H9 (cell line): ENCODE measurements at regions not wholly inside any gene's neighbourhood (a gene's known extent, or its start where the extent isn't known, plus 50 kb on each side); places are given as distances from the start of the nearest gene placed in this dataset.

Source experiments
- DNase-seq: peaks from one replicate; pipeline ENCODE4 v3.0.0-alpha.2; 2017
- H2AFZ ChIP-seq: one replicate; pipeline ENCODE4 v1.6.1; 2013; ENCODE audit warnings: mild to moderate bottlenecking, low read length, control low read depth, moderate library complexity
- H2AK5ac ChIP-seq: 2 replicates; pipeline ENCODE4 v1.6.1; 2013; ENCODE audit warnings: low read length, control low read depth, mixed read lengths; ENCODE audit not compliant: insufficient read length
- H2BK120ac ChIP-seq: one replicate; pipeline ENCODE4 v1.6.1; 2013; ENCODE audit warnings: low read depth, mild to moderate bottlenecking, low read length, control low read depth, inconsistent platforms; ENCODE audit not compliant: poor library complexity, severe bottlenecking
- H2BK12ac ChIP-seq: 2 replicates; pipeline ENCODE4 v1.6.1; 2013; ENCODE audit warnings: low read length, control low read depth, mixed read lengths, low read depth; ENCODE audit not compliant: insufficient read length
- H2BK15ac ChIP-seq: 2 replicates; pipeline ENCODE4 v1.6.1; 2013; ENCODE audit warnings: low read depth, low read length, control low read depth
- H2BK20ac ChIP-seq: one replicate; pipeline ENCODE4 v1.6.1; 2013; ENCODE audit warnings: low read depth, mild to moderate bottlenecking, low read length, control low read depth, inconsistent platforms; ENCODE audit not compliant: poor library complexity, severe bottlenecking
- H2BK5ac ChIP-seq: 2 replicates; pipeline ENCODE4 v1.6.1; 2013; ENCODE audit warnings: low read length, control low read depth, mixed read lengths; ENCODE audit not compliant: insufficient read length
- H3K14ac ChIP-seq: 2 replicates; pipeline ENCODE4 v1.6.1; 2013; ENCODE audit warnings: low read length, control low read depth; ENCODE audit not compliant: insufficient read depth
- H3K18ac ChIP-seq: 2 replicates; pipeline ENCODE4 v1.6.1; 2013; ENCODE audit warnings: low read depth, mild to moderate bottlenecking, mixed read lengths, low read length, control low read depth; ENCODE audit not compliant: insufficient read length
- H3K23ac ChIP-seq: 2 replicates; pipeline ENCODE4 v1.6.1; 2013; ENCODE audit warnings: low read length, control low read depth, mixed read lengths, low read depth; ENCODE audit not compliant: insufficient read length
- H3K23me2 ChIP-seq: 2 replicates; pipeline ENCODE4 v1.6.1; 2013; ENCODE audit warnings: low read depth, mild to moderate bottlenecking, mixed read lengths, low read length, control low read depth; ENCODE audit not compliant: insufficient read length, poor library complexity, severe bottlenecking
- H3K27ac ChIP-seq: 2 replicates; pipeline ENCODE4 v1.5.1; 2013; ENCODE audit warnings: low read length, control low read depth, mixed read lengths, low read depth; ENCODE audit not compliant: insufficient read length
- H3K27me3 ChIP-seq: 2 replicates; pipeline ENCODE4 v1.6.1; 2013; ENCODE audit warnings: low read length, control low read depth, inconsistent platforms; ENCODE audit not compliant: insufficient read depth
- H3K4ac ChIP-seq: 2 replicates; pipeline ENCODE4 v1.6.1; 2013; ENCODE audit warnings: low read depth, mild to moderate bottlenecking, control low read depth, inconsistent platforms, low read length, moderate library complexity
- H3K4me1 ChIP-seq: 2 replicates; pipeline ENCODE4 v1.6.1; 2013; ENCODE audit warnings: low read length, control low read depth, inconsistent platforms; ENCODE audit not compliant: insufficient read depth
- H3K4me2 ChIP-seq: 2 replicates; pipeline ENCODE4 v1.6.1; 2013; ENCODE audit warnings: low read length, control low read depth, mixed read lengths; ENCODE audit not compliant: insufficient read length, insufficient read depth
- H3K56ac ChIP-seq: 2 replicates; pipeline ENCODE4 v1.6.1; 2013; ENCODE audit warnings: low read depth, mild to moderate bottlenecking, mixed read lengths, low read length, control low read depth; ENCODE audit not compliant: insufficient read length
- H3K79me1 ChIP-seq: 2 replicates; pipeline ENCODE4 v1.6.1; 2013; ENCODE audit warnings: low read depth, mild to moderate bottlenecking, moderate library complexity, low read length, control low read depth, inconsistent platforms; ENCODE audit not compliant: insufficient read depth, poor library complexity, severe bottlenecking
- H3K79me2 ChIP-seq: 2 replicates; pipeline ENCODE4 v1.6.1; 2013; ENCODE audit warnings: low read length, control low read depth, inconsistent platforms; ENCODE audit not compliant: insufficient read depth
- H3K9ac ChIP-seq: 2 replicates; pipeline ENCODE4 v1.6.1; 2013; ENCODE audit warnings: low read length, control low read depth, mixed read lengths; ENCODE audit not compliant: insufficient read length; ENCODE audit errors: extremely low read depth
- H3K9me3 ChIP-seq: one replicate; pipeline ENCODE4 v1.6.1; 2013; ENCODE audit warnings: low read depth, low read length, inconsistent platforms; ENCODE audit not compliant: control insufficient read depth
- H3T11ph ChIP-seq: one replicate; pipeline ENCODE4 v1.6.1; 2013; ENCODE audit warnings: mild to moderate bottlenecking, low read length, control low read depth, inconsistent platforms
- H4K20me1 ChIP-seq: one replicate; pipeline ENCODE4 v1.6.1; 2013; ENCODE audit not compliant: control insufficient read depth, insufficient read length, insufficient read depth
- H4K5ac ChIP-seq: 2 replicates; pipeline ENCODE4 v1.6.1; 2013; ENCODE audit warnings: low read depth, mild to moderate bottlenecking, mixed read lengths, low read length, control low read depth; ENCODE audit not compliant: insufficient read length
- H4K8ac ChIP-seq: replicated peaks from 2 replicates; pipeline ENCODE4 v1.6.1; 2013; ENCODE audit warnings: low read length, control low read depth, mixed read lengths, low read depth; ENCODE audit not compliant: insufficient read length
- H4K91ac ChIP-seq: 2 replicates; pipeline ENCODE4 v1.6.1; 2013; ENCODE audit warnings: low read depth, mild to moderate bottlenecking, moderate library complexity, mixed read lengths, low read length, control low read depth; ENCODE audit not compliant: insufficient read length
- H3K27ac Mint-ChIP-seq, 3 experiments: 2 replicates in 2 of 3; 3 replicates in 1 of 3; pipeline ENCODE4 v1.8.0; 2020 to 2021; ENCODE audit warnings: mixed read lengths in 3 of 3, mild to moderate bottlenecking in 1 of 3, moderate library complexity in 1 of 3
- H3K27me3 Mint-ChIP-seq: 2 replicates; pipeline ENCODE4 v1.8.0; 2021; ENCODE audit warnings: low read depth, mild to moderate bottlenecking, moderate library complexity, mixed read lengths
- H3K36me3 Mint-ChIP-seq, 3 experiments: 2 replicates in 2 of 3; 3 replicates in 1 of 3; pipeline ENCODE4 v1.8.0; 2020 to 2021; ENCODE audit warnings: low read depth in 3 of 3, mixed read lengths in 3 of 3; ENCODE audit not compliant: insufficient read depth in 1 of 3
- H3K4me1 Mint-ChIP-seq, 2 experiments: 2 replicates each; pipeline ENCODE4 v1.8.0; 2020; ENCODE audit warnings: mixed read lengths in 2 of 2
- H3K4me3 Mint-ChIP-seq, 2 experiments: 2 replicates in 1 of 2; 3 replicates in 1 of 2; pipeline ENCODE4 v1.8.0; 2020 to 2021; ENCODE audit warnings: mild to moderate bottlenecking in 2 of 2, mixed read lengths in 2 of 2, moderate library complexity in 1 of 2
- H3K9me3 Mint-ChIP-seq, 2 experiments: 2 replicates in 1 of 2; 3 replicates in 1 of 2; pipeline ENCODE4 v1.8.0; 2020; ENCODE audit warnings: mild to moderate bottlenecking in 2 of 2, mixed read lengths in 2 of 2, moderate library complexity in 1 of 2
- CTCF ChIP-seq: fragments of 200-600 bp; sonication (generic); conservative IDR thresholded peaks from 3 replicates; pipeline ENCODE4 v1.8.0; 2021; ENCODE audit warnings: antibody characterized with exemption, mild to moderate bottlenecking
- WGBS: extraction: QIAGEN DNeasy Blood & Tissue Kit; methylation state at CpG from one replicate; pipeline ENCODE4 v1.1.7; 2013; ENCODE audit warnings: missing lambda C conversion rate, low lambda C conversion rate, mixed read lengths; ENCODE audit not compliant: insufficient read length; ENCODE audit errors: extremely low coverage; 5-methylcytosine and 5-hydroxymethylcytosine counted together

- no peak for TF ChIP-seq CTCF
- H3K36me3 Mint-ChIP-seq: peaks cover 0 to 10% (median 5%) of the 10 kb centered on the region in 3 experiments; a peak in 2 of 7 replicates
- no peaks in the 10 kb centered on the region for H3K79me1 ChIP-seq
- H3K9me3 ChIP-seq: no peaks in the 10 kb centered on the region
- H2AFZ ChIP-seq: no peak overlapping the region
- H3K4me1 Mint-ChIP-seq: peaks cover 21 to 25% of the 10 kb centered on the region in 2 experiments
- no peak overlapping the region for H3K4me3 Mint-ChIP-seq
- DNase-seq: no peak
- H2BK5ac ChIP-seq: no peak overlapping the region
- H3K14ac ChIP-seq: no peak overlapping the region
- H3K27ac Mint-ChIP-seq: no peak overlapping the region
- H4K5ac ChIP-seq: no peak overlapping the region
- no peak overlapping the region for H3K9ac ChIP-seq
- H2BK120ac ChIP-seq: no peak overlapping the region
- WGBS: no CpG with 5 or more reads among the region's 2 CpGs
- H3K18ac ChIP-seq: no peak overlapping the region
- H4K8ac ChIP-seq: no peak overlapping the region
- no peaks in the 10 kb centered on the region for H3K79me2 ChIP-seq
- no peaks in the 10 kb centered on the region for H3K27me3 Mint-ChIP-seq
- H3K27ac ChIP-seq: no peak overlapping the region
- no peak overlapping the region for H2BK20ac ChIP-seq
- no peak overlapping the region for H3K4me2 ChIP-seq
- no peak overlapping the region for H3K56ac ChIP-seq
- no peak overlapping the region for H2AK5ac ChIP-seq
- no peaks in the 10 kb centered on the region for H3K9me3 Mint-ChIP-seq
- peaks cover 5% of the 10 kb centered on the region; the same call in 1 of the 2 replicates for H3K4me1 ChIP-seq
- no peak overlapping the region for H2BK15ac ChIP-seq
- H2BK12ac ChIP-seq: no peak overlapping the region
- no peaks in the 10 kb centered on the region for H3K27me3 ChIP-seq
- H3K23ac ChIP-seq: no peak overlapping the region
- no peak overlapping the region for H4K91ac ChIP-seq
- H3K23me2 ChIP-seq: no peaks in the 10 kb centered on the region
- H4K20me1 ChIP-seq: no peaks in the 10 kb centered on the region
- no peak overlapping the region for H3T11ph ChIP-seq
- H3K4ac ChIP-seq: no peak overlapping the region
Observed at GRCh38 chr1:239678181-239678580, 291.8 kb downstream of the CHRM3 start.
